Activated naive CD4-positive, alpha-beta T cell treated with anti-CD3 and anti-CD28 coated beads for 36 hours (primary cell): ENCODE measurements at regions not wholly inside any gene's neighbourhood (a gene's known extent, or its start where the extent isn't known, plus 50 kb on each side); places are given as distances from the start of the nearest gene placed in this dataset.

ENCODE experiments used
- CTCF ChIA-PET: fragments of 350-600 bp; sonication (Branson Sonifier 250); formaldehyde crosslinking; loops from one replicate; lab custom pipeline; 2021; ENCODE audit warnings: antibody characterized with exemption; lab: Charles Lee
- DNase-seq: peaks from one replicate; pipeline ENCODE4 v3.0.0-alpha.2; 2020
- H3K27ac Mint-ChIP-seq: one replicate; pipeline ENCODE4 v1.8.0; 2021; ENCODE audit warnings: mild to moderate bottlenecking, mixed read lengths
- H3K27me3 Mint-ChIP-seq: one replicate; pipeline ENCODE4 v1.8.0; 2021; ENCODE audit warnings: low read depth, mixed read lengths
- H3K36me3 Mint-ChIP-seq: one replicate; pipeline ENCODE4 v1.8.0; 2021; ENCODE audit warnings: low read depth, mixed read lengths
- H3K4me1 Mint-ChIP-seq: one replicate; pipeline ENCODE4 v1.8.0; 2021; ENCODE audit warnings: low read depth, mixed read lengths
- H3K4me3 Mint-ChIP-seq: one replicate; pipeline ENCODE4 v1.8.0; 2021; ENCODE audit warnings: mild to moderate bottlenecking, moderate library complexity, mixed read lengths
- H3K9me3 Mint-ChIP-seq: one replicate; pipeline ENCODE4 v1.8.0; 2021; ENCODE audit warnings: mixed read lengths
- intact Hi-C: fragments of 100-400 bp; cut with micrococcal nuclease; formaldehyde crosslinking; loops from one replicate; pipeline ENCODE4 v1.15.1; 2023

DNA sequence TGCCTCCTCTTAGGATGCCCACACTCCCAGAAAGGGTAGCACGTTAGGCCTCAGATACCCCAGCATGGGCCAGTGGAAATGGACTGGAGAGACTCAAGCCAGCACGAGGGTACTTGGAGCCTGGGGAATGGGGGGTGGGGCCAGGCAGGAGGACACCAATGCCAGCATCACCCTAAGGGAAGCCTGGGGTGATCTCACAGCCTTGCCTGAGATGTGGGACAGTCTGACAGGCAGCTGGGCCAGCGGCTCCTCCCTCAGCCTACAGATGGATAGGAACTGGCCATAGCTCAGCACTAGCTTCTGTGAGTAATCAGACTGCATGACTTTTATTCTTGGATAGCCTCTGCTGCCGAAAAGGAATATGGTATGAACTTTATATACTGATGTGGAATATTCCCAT is 59.6 kb upstream of the MRPS22 start:
- no peak for DNase-seq

DNA sequence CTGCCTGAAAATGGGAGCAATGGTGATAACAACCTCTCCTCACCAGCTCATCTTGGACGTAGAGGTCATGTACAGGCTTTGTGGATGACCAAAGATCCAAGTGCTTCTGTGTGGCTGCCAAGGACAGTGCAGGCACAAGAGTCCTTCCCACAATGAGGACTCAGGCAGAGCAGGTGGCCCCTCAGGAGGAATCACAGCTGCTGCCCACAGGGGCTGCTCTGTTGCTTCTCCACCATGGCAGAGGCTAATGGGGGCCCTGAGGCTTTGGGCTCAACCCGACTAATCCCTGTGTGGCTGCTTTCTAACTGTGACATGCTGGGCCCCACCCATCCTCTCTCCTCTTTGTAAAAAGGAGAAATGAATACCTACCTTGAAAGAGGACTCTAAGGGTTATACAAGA is 58.1 kb upstream of the MRPS22 start:
- no peaks in the 10 kb centered on the region for H3K9me3 Mint-ChIP-seq
- intact Hi-C loops, result no loop called here
- H3K4me1 Mint-ChIP-seq, result no peaks in the 10 kb centered on the region
- no peak overlapping the region for H3K4me3 Mint-ChIP-seq
- H3K36me3 Mint-ChIP-seq, result no peaks in the 10 kb centered on the region
- H3K27me3 Mint-ChIP-seq, result no peaks in the 10 kb centered on the region
- CTCF ChIA-PET, result no interaction called here
- no peak for DNase-seq
- no peak overlapping the region for H3K27ac Mint-ChIP-seq

More for the DNA sequence above, 59.6 kb upstream of the MRPS22 start:
- no peaks in the 10 kb centered on the region for H3K4me1 Mint-ChIP-seq
- no peaks in the 10 kb centered on the region for H3K9me3 Mint-ChIP-seq
- CTCF ChIA-PET, result no interaction called here
- intact Hi-C loops, result no loop called here
- no peak overlapping the region for H3K27ac Mint-ChIP-seq
- no peaks in the 10 kb centered on the region for H3K36me3 Mint-ChIP-seq
- no peaks in the 10 kb centered on the region for H3K27me3 Mint-ChIP-seq
- H3K4me3 Mint-ChIP-seq, result no peak overlapping the region

DNA sequence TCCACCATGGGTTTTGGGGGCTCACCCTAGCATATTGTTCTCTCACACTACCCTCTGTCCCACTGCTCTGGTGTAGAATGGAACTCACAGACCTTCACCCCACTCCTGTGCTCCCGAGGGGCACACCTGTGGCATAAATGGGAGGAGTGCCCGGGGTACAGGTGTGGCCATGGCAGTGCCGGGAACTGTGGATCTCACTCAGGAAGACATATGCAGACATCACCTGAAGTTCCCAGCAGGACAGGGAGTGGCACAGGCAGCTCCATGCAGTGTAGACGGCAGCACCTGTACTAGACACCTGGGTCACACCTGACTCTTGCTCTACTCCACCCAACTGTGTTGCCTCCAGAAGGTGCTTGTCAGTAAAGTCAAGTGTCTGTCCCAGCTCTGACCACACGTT is 57.6 kb upstream of the MRPS22 start:
- Mint-ChIP-seq H3K36me3 (no peaks in the 10 kb centered on the region), H3K27ac (no peak overlapping the region), H3K27me3 (no peaks in the 10 kb centered on the region), H3K4me1 (no peaks in the 10 kb centered on the region), H3K4me3 (no peak overlapping the region), H3K9me3 (no peaks in the 10 kb centered on the region)
- intact Hi-C loops, result no loop called here
- no peak for DNase-seq
- CTCF ChIA-PET, result no interaction called here

DNA sequence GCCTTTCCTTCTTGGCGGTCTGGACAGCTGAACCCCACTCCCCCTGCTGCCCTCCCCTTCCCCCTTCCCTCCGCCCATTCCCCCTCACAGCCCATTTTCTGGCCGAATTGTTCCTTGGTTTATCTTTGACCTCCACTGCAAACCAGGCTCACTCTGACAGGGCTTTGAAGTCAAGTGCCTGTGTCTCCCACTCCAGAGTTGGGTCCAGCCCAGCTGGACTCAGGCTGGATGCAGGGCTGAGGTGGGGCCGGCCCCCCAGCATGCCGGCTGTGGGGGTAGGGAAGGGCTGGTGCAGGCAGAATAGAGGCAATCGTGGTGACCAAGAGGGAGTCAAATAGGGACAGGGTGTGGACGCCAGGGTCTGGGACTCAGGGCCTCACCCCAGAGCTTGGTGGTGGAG is 57.0 kb upstream of the MRPS22 start:
- Mint-ChIP-seq H3K4me1 (no peaks in the 10 kb centered on the region), H3K9me3 (no peaks in the 10 kb centered on the region), H3K36me3 (no peaks in the 10 kb centered on the region), H3K4me3 (no peak overlapping the region), H3K27me3 (no peaks in the 10 kb centered on the region), H3K27ac (no peak overlapping the region)
- intact Hi-C loops, result no loop called here
- CTCF ChIA-PET, result no interaction called here
- DNase-seq, result no peak

DNA sequence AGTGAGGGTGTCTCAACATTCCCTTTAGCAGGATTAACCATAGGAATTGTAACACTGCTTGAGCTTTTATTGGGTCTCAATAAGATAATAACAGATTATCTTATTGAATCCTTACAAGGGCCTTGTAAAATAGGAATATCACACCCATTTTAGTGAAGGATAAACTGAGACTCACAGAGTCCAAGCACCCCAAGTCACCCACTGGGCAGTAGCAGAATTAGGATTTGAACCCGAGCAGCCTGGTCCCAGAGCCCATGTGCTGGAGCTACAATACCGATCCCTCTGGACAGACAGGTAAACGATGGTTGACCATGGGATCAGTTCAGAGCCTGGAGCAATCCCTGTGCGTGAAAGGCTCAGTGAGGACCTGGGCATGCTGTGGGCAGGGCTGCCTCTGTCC is 56.3 kb upstream of the MRPS22 start:
- intact Hi-C loops, result no loop called here
- H3K27ac Mint-ChIP-seq, result no peak overlapping the region
- no peak for DNase-seq
- no peaks in the 10 kb centered on the region for H3K4me1 Mint-ChIP-seq
- CTCF ChIA-PET, result interaction anchor here (0.6 kb wide), 1 partner anchor 132 kb away, joined by 5 read pairs; no protein-coding TSS in a partner anchor
- H3K27me3 Mint-ChIP-seq, result no peaks in the 10 kb centered on the region
- H3K9me3 Mint-ChIP-seq, result no peaks in the 10 kb centered on the region
- no peak overlapping the region for H3K4me3 Mint-ChIP-seq
- H3K36me3 Mint-ChIP-seq, result no peaks in the 10 kb centered on the region

DNA sequence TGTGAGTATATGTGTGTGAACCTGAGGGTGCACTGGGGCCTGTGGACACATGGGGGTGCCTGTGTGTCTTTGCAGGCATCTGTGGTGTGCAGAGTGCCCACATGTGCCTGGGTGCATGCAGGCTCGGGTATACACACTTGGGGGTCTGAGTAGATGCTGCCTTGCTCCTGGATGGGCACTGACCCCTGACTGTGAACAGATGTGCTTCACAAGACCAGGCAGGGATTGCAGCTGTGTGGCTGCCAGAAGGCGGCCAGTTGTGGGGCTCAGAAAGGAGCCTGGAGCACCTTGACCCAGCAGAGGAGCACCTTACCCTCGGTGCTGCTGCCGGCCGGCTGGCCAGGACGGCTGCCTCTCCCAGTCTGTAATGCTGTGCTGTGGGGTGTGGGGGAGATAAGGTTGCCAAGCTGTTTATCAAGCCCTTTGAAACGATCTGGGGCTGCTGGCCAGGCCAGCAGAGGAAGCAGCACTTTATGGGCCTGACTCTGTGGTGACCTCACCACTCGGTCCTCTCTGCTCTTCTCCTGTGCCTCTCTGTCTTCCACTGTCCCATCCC is 55.5 kb upstream of the MRPS22 start:
- no peaks in the 10 kb centered on the region for H3K27me3 Mint-ChIP-seq
- H3K4me3 Mint-ChIP-seq, result no peak overlapping the region
- no peaks in the 10 kb centered on the region for H3K9me3 Mint-ChIP-seq
- no peaks in the 10 kb centered on the region for H3K36me3 Mint-ChIP-seq
- no peaks in the 10 kb centered on the region for H3K4me1 Mint-ChIP-seq
- CTCF ChIA-PET, result no interaction called here
- intact Hi-C loops, result no loop called here
- no peak overlapping the region for H3K27ac Mint-ChIP-seq
- no peak for DNase-seq

DNA sequence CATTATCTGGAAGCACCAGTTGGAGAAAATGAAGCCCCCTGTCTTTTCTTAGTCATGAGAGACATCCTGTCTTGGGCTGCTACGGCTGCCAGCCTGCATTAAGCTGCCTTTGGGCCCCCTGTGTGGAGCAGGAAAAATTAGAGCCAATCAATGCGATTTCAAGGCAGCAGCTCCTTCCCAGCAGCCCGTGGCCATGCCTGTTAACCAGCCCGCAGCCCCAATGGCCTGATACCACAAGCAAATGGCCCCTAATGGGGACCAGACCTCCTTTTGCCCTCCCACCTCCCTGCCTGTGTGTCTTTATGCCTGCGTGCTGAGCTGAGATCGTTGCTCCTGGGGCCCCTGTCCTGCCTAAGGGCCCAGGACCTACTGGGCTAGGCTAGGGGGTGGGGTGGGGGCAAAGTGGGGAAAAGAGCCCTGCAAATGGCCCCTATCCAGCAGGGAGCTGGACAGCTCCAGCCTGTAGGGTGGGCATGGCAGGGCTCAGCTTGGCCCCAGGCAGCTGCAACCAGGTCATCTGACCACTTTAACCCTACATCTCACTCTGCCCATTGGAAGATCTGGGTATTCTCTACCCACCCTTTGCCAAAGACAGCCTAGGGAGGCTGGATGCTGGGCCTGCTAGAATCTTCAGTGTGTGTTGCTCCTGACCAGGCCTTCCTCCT is 53.8 kb upstream of the MRPS22 start:
- no peaks in the 10 kb centered on the region for H3K4me1 Mint-ChIP-seq
- DNase-seq, result no peak
- no peak overlapping the region for H3K4me3 Mint-ChIP-seq
- CTCF ChIA-PET, result no interaction called here
- H3K36me3 Mint-ChIP-seq, result no peaks in the 10 kb centered on the region
- intact Hi-C loops, result no loop called here
- H3K9me3 Mint-ChIP-seq, result no peaks in the 10 kb centered on the region
- H3K27ac Mint-ChIP-seq, result no peak overlapping the region
- H3K27me3 Mint-ChIP-seq, result no peaks in the 10 kb centered on the region

DNA sequence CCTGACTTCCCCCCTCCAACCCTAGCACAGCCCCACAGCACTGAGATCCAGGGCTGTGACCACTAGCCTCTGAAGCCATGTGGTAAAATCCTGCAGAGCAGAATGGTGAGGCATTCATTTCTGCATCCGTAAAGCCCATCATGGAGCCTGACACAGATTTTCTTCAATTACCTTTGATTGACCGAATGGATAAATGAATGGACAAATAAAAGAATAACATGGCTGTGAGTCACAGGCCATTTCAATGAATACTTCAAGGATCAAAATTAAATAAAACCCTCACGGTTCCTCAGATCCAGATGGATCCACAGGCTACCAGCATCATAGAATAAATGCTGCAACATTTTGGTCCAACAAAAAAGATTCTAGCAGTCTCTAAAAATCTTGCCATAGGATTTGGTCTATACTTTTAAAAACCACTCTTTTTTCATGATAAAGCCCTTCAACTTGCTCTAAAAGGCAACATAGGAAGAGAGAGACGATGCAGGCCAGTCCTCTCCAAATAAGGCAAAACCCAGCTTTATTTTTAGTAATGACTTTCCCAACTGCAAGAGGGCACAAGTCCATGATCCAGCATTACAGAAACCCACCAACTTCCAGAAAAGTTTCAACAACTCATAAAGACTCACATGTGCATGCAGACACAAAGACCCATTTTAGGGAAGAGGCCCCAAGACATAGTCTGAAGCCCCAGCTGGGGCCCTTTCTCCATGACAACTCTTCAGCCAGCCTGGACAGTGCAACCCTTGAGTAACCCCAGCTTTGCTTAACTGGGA is 52.4 kb upstream of the MRPS22 start:
- H3K4me1 Mint-ChIP-seq, result no peaks in the 10 kb centered on the region
- CTCF ChIA-PET, result no interaction called here
- H3K36me3 Mint-ChIP-seq, result no peaks in the 10 kb centered on the region
- H3K27ac Mint-ChIP-seq, result no peak overlapping the region
- H3K9me3 Mint-ChIP-seq, result no peaks in the 10 kb centered on the region
- intact Hi-C loops, result no loop called here
- no peaks in the 10 kb centered on the region for H3K27me3 Mint-ChIP-seq
- DNase-seq, result no peak
- H3K4me3 Mint-ChIP-seq, result no peak overlapping the region

DNA sequence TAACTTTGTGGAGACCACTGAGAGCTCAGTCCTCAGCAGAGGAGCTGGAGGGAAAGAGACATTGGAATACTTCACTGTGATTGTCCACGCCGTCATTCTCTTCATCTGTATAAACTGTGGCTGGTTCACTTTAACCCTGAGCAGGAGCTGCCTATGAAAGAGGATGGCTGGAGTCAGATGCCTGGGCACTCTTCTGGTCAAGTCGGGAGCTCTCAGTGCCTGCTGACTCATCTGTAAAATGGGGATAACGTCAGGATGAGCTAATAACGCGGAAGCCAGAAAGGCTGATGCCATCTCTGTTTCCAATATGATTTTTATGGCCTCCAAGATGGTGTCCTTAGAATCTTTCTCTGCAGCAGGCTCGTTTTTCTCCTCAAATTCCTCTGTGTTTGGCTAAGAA is 51.6 kb upstream of the MRPS22 start:
- no peak for DNase-seq
- Mint-ChIP-seq H3K4me1 (no peaks in the 10 kb centered on the region), H3K36me3 (no peaks in the 10 kb centered on the region), H3K9me3 (no peaks in the 10 kb centered on the region), H3K4me3 (no peak overlapping the region), H3K27ac (no peak overlapping the region), H3K27me3 (no peaks in the 10 kb centered on the region)
- CTCF ChIA-PET, result no interaction called here
- intact Hi-C loops, result no loop called here

DNA sequence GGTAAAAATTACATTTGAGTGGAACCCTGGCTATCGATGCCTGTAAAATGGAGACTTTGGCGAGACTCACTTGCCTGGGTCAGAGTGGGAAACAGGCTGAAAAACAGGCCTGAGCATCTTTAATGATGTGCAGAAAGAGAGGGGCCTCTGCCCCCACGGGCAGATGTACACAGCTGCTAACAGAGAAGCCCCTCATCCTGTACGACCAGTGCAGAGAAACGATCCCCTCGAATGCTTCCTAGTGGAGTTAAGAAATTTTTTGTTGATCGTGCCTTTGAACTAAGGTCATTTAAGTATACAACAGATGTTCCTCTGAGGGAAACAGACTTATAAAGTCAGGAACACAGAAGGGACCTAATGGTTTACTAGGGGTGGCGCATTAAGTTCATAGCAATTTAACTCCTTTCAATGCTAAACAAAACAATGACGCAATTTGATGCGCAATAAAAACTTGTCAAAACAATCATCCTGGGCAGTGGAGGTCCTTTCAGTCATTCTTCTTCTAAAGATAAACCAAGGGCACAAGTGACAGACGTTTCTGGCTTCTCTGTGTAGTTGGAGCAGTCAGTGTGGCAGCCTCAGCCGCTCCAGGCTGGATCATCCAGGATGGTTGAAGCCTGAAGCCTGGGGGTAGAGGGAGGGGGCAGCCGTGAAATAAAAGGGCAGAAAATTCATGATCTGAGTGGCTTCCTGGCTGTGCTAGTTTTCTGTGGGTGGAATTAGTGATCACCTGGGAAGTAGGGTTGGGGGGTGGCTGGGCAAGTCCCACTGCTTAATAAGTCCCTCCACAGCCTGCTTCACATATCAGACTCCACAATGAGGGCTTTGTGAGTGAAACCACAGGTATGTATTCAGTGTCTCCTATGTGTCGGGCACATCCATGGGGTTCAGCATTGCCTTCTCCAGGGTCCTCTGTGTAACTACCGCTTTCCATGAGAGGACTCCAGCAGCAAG is 50.8 kb upstream of the MRPS22 start:
- Mint-ChIP-seq H3K36me3 (no peaks in the 10 kb centered on the region), H3K27me3 (no peaks in the 10 kb centered on the region), H3K4me3 (no peak overlapping the region), H3K4me1 (no peaks in the 10 kb centered on the region), H3K9me3 (no peaks in the 10 kb centered on the region), H3K27ac (no peak overlapping the region)
- intact Hi-C loops, result no loop called here
- DNase-seq, result no peak
- CTCF ChIA-PET, result no interaction called here

DNA sequence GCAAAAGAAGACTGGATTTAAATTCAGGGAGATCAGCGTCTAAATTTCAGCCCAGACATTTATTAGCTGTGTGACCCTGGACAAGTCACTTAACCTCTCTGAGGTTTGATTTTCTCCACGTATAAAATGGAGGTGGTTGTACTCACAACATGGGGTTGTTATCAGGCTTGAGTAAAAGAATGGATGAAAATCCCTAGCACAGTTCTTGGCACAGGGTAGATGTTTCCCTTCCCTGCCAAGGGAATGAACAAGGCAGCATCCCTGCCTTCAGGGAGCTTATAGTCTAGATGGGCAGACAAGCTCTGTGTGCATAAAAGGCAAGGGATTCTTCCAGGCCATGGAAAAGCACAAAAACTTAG is 50.2 kb upstream of the MRPS22 start:
- no peaks in the 10 kb centered on the region for H3K27me3 Mint-ChIP-seq
- no peaks in the 10 kb centered on the region for H3K36me3 Mint-ChIP-seq
- no peaks in the 10 kb centered on the region for H3K4me1 Mint-ChIP-seq
- H3K27ac Mint-ChIP-seq, result no peak overlapping the region
- no peak for DNase-seq
- no peak overlapping the region for H3K4me3 Mint-ChIP-seq
- no peaks in the 10 kb centered on the region for H3K9me3 Mint-ChIP-seq
- CTCF ChIA-PET, result no interaction called here
- intact Hi-C loops, result no loop called here
